Head of caudate nucleus (tissue), 42 donors: ENCODE measurements at regions not wholly inside any gene's neighbourhood (a gene's known extent, or its start where the extent isn't known, plus 50 kb on each side); places are given as distances from the start of the nearest gene placed in this dataset.

ENCODE experiments used
- DNase-seq, 42 donors: peaks; one replicate each; pipeline versions ENCODE4 v3.0.0 to v3.0.0-alpha.2; 2020 to 2021; ENCODE audit warnings: mixed read lengths in 7 of 42
- intact Hi-C: fragments of 100-400 bp; cut with DNase I; formaldehyde crosslinking; loops from one replicate; pipeline ENCODE4 v1.15.0; 2022

GRCh38 chr10:85147346-85148250 lies 819.2 kb downstream of the CCSER2 start:
- intact Hi-C loops: no loop called here
- peak in 12 of 42 donors; percentile 5 to 75 (median 28) for DNase-seq

GRCh38 chr10:85148693-85149640 lies 820.6 kb downstream of the CCSER2 start:
- intact Hi-C loops: no loop called here
- no peak for DNase-seq

- DNase-seq: no peak
- intact Hi-C loops: no loop called here
Measured at GRCh38 chr10:85149766-85150165, 821.4 kb downstream of the CCSER2 start.

- intact Hi-C loops: no loop called here
- no peak for DNase-seq
Measured at GRCh38 chr10:85151506-85151905, 823.1 kb downstream of the CCSER2 start.

- intact Hi-C loops: no loop called here
- no peak for DNase-seq
Measured at GRCh38 chr10:85152496-85152895, 824.1 kb downstream of the CCSER2 start.

GRCh38 chr10:85152911-85153310 lies 824.5 kb downstream of the CCSER2 start:
- DNase-seq: no peak
- intact Hi-C loops: no loop called here

- intact Hi-C loops: no loop called here
- DNase-seq: no peak
Measured at GRCh38 chr10:85157206-85157605, 828.8 kb downstream of the CCSER2 start.

GRCh38 chr10:85168243-85168642 lies 839.9 kb downstream of the CCSER2 start:
- DNase-seq: no peak
- intact Hi-C loops: no loop called here

- intact Hi-C loops: no loop called here
- no peak for DNase-seq
Measured at GRCh38 chr10:85170026-85170425, 841.6 kb downstream of the CCSER2 start.

- no peak for DNase-seq
- intact Hi-C loops: no loop called here
Measured at GRCh38 chr10:85175635-85176034, 847.2 kb downstream of the CCSER2 start.

- intact Hi-C loops: no loop called here
- no peak for DNase-seq
Measured at GRCh38 chr10:85177767-85178166, 849.4 kb downstream of the CCSER2 start.

GRCh38 chr10:85187047-85187446 lies 858.7 kb downstream of the CCSER2 start:
- intact Hi-C loops: no loop called here

GRCh38 chr10:85188770-85189484 lies 860.5 kb downstream of the CCSER2 start:
- intact Hi-C loops: no loop called here
- DNase-seq: no peak

More at GRCh38 chr10:85187047-85187446, 858.7 kb downstream of the CCSER2 start:
- no peak for DNase-seq

GRCh38 chr10:85193796-85194195 lies 865.4 kb downstream of the CCSER2 start:
- intact Hi-C loops: no loop called here
- DNase-seq: no peak

GRCh38 chr10:85194706-85195105 lies 866.3 kb downstream of the CCSER2 start:
- DNase-seq: peak in 20 of 42 donors; percentile 2 to 54 (median 16)
- intact Hi-C loops: no loop called here

- intact Hi-C loops: no loop called here
Measured at GRCh38 chr10:85195596-85195995, 867.2 kb downstream of the CCSER2 start.

GRCh38 chr10:85204814-85205213 lies 876.4 kb downstream of the CCSER2 start:
- intact Hi-C loops: no loop called here

More at GRCh38 chr10:85195596-85195995, 867.2 kb downstream of the CCSER2 start:
- no peak for DNase-seq

GRCh38 chr10:85212526-85212925 lies 884.1 kb downstream of the CCSER2 start:
- DNase-seq: no peak
- intact Hi-C loops: no loop called here

More at GRCh38 chr10:85204814-85205213, 876.4 kb downstream of the CCSER2 start:
- no peak for DNase-seq

- intact Hi-C loops: no loop called here
- no peak for DNase-seq
Measured at GRCh38 chr10:85213493-85213892, 885.1 kb downstream of the CCSER2 start.
